ENCODE measurements at regions not wholly inside any gene's neighbourhood (a gene's known extent, or its start where the extent isn't known, plus 50 kb on each side); places are given as distances from the start of the nearest gene placed in this dataset.

DNA sequence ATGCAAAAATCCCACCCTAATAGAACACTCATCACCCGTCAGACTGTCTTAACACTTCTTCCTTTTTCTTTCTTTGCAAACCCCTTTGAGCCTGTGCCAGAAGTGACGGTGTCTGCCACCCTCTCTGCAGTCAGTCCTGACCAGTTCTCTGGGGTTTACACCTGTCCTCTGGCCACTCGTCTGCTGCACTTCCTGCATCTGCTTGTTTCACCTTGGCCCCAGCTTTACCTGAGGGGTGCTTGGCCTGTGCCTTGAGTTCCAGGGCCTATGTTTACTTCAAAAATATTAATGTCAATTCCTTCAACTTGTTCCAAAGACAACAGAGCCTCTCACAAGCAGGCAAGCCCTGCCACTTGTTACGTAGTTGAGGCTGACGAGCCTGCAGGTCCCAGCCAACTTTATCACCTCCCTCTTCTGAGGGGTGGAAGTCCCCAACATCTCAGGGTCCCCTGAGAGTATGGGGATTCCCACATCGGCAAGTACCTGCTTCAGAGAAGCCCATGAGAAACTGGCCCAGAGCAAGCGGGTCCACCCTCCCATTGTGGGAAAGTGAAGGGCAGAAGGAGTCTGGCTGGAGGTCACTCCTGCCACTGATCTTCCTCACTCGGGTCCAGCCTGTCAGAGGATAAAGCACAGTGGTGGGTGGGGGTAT lies 205.4 kb downstream of the DAD1 start:
- FAIRE-seq (peak; percentile 61), DNase-seq (ENCODE audit: insufficient read length, low spot score) (no peak)
- TF ChIP-seq POLR2A (IDR thresholded peaks at IDR 0.05; ENCODE audit: low read depth, low read length) (peak; percentile 46), POU2F2 (IDR thresholded peaks at IDR 0.05; ENCODE audit: low read depth, low read length) (no peak), TAF1 (IDR thresholded peaks at IDR 0.05; ENCODE audit: low read depth, low read length) (no peak), SPI1 (IDR thresholded peaks at IDR 0.05; ENCODE audit: low read depth, low read length) (0 out of 2 replicates have a peak, but pooled peaks have one; percentile 13), POLR2AphosphoS5 (IDR thresholded peaks at IDR 0.05; ENCODE audit: low read depth, low read length) (peak; percentile 64), PAX5 (IDR thresholded peaks at IDR 0.05; ENCODE audit: insufficient read depth, low read length, severe bottlenecking) (no peak)

- no peak for TF ChIP-seq PAX5 (IDR thresholded peaks at IDR 0.05; ENCODE audit: insufficient read depth, low read length, severe bottlenecking)
- no peak for DNase-seq (ENCODE audit: insufficient read length, low spot score)
- no peak for FAIRE-seq
Measured at GRCh38 chr14:22382955-22383354, 206.1 kb downstream of the DAD1 start.

DNA sequence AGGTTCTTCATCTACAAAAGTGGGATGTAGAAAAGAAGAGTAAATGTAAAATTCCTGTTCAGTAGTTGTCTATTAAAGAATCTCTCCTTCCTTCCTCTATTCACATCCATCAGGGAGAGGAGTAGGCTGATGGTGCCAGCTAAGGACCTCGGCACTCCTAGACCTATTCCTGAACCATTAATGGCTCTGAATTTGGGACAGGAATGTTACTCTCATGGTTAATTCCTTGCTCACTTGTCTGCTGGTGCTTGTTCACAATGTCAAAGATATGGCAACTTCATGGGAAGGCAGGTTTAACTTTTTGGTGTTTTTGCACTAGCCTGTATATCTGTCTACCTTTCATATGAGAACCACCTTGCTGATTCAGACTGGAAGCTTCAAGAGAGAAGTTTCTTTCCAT lies 206.6 kb downstream of the DAD1 start:
- no peak for DNase-seq (ENCODE audit: insufficient read length, low spot score)
- FAIRE-seq, result peak; percentile 90
- TF ChIP-seq POLR2A (IDR thresholded peaks at IDR 0.05; ENCODE audit: low read depth, low read length) (no peak), TAF1 (IDR thresholded peaks at IDR 0.05; ENCODE audit: low read depth, low read length) (no peak), PAX5 (IDR thresholded peaks at IDR 0.05; ENCODE audit: insufficient read depth, low read length, severe bottlenecking) (no peak), POU2F2 (IDR thresholded peaks at IDR 0.05; ENCODE audit: low read depth, low read length) (no peak), SPI1 (IDR thresholded peaks at IDR 0.05; ENCODE audit: low read depth, low read length) (no peak), POLR2AphosphoS5 (IDR thresholded peaks at IDR 0.05; ENCODE audit: low read depth, low read length) (no peak)

DNA sequence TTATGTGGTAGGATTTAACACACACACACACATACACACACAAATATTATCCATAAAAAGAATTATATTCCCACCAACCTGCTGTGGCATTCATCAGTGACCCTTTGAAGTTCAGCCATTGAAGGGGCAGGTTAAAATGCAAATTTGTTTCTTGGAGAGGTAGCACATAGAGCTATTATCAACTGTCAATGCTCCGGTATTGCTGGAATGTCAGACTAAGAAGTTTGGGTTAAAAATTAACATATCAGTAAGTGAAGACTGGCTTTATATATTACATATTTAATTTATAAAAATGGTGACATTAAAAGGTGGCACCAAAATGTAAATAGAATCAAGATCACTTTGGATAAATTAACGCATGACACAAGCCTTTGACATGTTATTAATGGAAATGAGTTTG lies 207.3 kb downstream of the DAD1 start:
- TF ChIP-seq POLR2A (IDR thresholded peaks at IDR 0.05; ENCODE audit: low read depth, low read length) (no peak), PAX5 (IDR thresholded peaks at IDR 0.05; ENCODE audit: insufficient read depth, low read length, severe bottlenecking) (no peak), POLR2AphosphoS5 (IDR thresholded peaks at IDR 0.05; ENCODE audit: low read depth, low read length) (no peak), SPI1 (IDR thresholded peaks at IDR 0.05; ENCODE audit: low read depth, low read length) (no peak), POU2F2 (IDR thresholded peaks at IDR 0.05; ENCODE audit: low read depth, low read length) (no peak), TAF1 (IDR thresholded peaks at IDR 0.05; ENCODE audit: low read depth, low read length) (no peak)
- peak; percentile 23 for FAIRE-seq
- no peak for DNase-seq (ENCODE audit: insufficient read length, low spot score)

- DNase-seq (ENCODE audit: insufficient read length, low spot score) (no peak), FAIRE-seq (peak; percentile 33)
- TF ChIP-seq TAF1 (IDR thresholded peaks at IDR 0.05; ENCODE audit: low read depth, low read length) (no peak), POU2F2 (IDR thresholded peaks at IDR 0.05; ENCODE audit: low read depth, low read length) (no peak), POLR2AphosphoS5 (IDR thresholded peaks at IDR 0.05; ENCODE audit: low read depth, low read length) (no peak), SPI1 (IDR thresholded peaks at IDR 0.05; ENCODE audit: low read depth, low read length) (no peak), POLR2A (IDR thresholded peaks at IDR 0.05; ENCODE audit: low read depth, low read length) (no peak), PAX5 (IDR thresholded peaks at IDR 0.05; ENCODE audit: insufficient read depth, low read length, severe bottlenecking) (no peak)
Measured at GRCh38 chr14:22381408-22381760, 207.6 kb downstream of the DAD1 start.

- TF ChIP-seq TAF1 (IDR thresholded peaks at IDR 0.05; ENCODE audit: low read depth, low read length), result no peak
- TF ChIP-seq POLR2AphosphoS5 (IDR thresholded peaks at IDR 0.05; ENCODE audit: low read depth, low read length), result no peak
- TF ChIP-seq PAX5 (IDR thresholded peaks at IDR 0.05; ENCODE audit: insufficient read depth, low read length, severe bottlenecking), result no peak
- no peak for TF ChIP-seq POU2F2 (IDR thresholded peaks at IDR 0.05; ENCODE audit: low read depth, low read length)
- TF ChIP-seq SPI1 (IDR thresholded peaks at IDR 0.05; ENCODE audit: low read depth, low read length), result no peak
- no peak for TF ChIP-seq POLR2A (IDR thresholded peaks at IDR 0.05; ENCODE audit: low read depth, low read length)
- no peak for FAIRE-seq
- no peak for DNase-seq (ENCODE audit: insufficient read length, low spot score)
Measured at GRCh38 chr14:22380571-22381407, 208.2 kb downstream of the DAD1 start.

GRCh38 chr14:22379727-22380126 lies 209.3 kb downstream of the DAD1 start:
- FAIRE-seq (no peak), DNase-seq (ENCODE audit: insufficient read length, low spot score) (no peak)
- TF ChIP-seq SPI1 (IDR thresholded peaks at IDR 0.05; ENCODE audit: low read depth, low read length) (no peak), POLR2A (IDR thresholded peaks at IDR 0.05; ENCODE audit: low read depth, low read length) (no peak), TAF1 (IDR thresholded peaks at IDR 0.05; ENCODE audit: low read depth, low read length) (no peak), POLR2AphosphoS5 (IDR thresholded peaks at IDR 0.05; ENCODE audit: low read depth, low read length) (no peak), POU2F2 (IDR thresholded peaks at IDR 0.05; ENCODE audit: low read depth, low read length) (no peak), PAX5 (IDR thresholded peaks at IDR 0.05; ENCODE audit: insufficient read depth, low read length, severe bottlenecking) (no peak)

- no peak for TF ChIP-seq TAF1 (IDR thresholded peaks at IDR 0.05; ENCODE audit: low read depth, low read length)
- no peak for TF ChIP-seq PAX5 (IDR thresholded peaks at IDR 0.05; ENCODE audit: insufficient read depth, low read length, severe bottlenecking)
- no peak for TF ChIP-seq POU2F2 (IDR thresholded peaks at IDR 0.05; ENCODE audit: low read depth, low read length)
- TF ChIP-seq POLR2A (IDR thresholded peaks at IDR 0.05; ENCODE audit: low read depth, low read length), result no peak
- TF ChIP-seq POLR2AphosphoS5 (IDR thresholded peaks at IDR 0.05; ENCODE audit: low read depth, low read length), result no peak
- TF ChIP-seq SPI1 (IDR thresholded peaks at IDR 0.05; ENCODE audit: low read depth, low read length), result no peak
- no peak for FAIRE-seq
- no peak for DNase-seq (ENCODE audit: insufficient read length, low spot score)
Measured at GRCh38 chr14:22378181-22378580, 210.8 kb downstream of the DAD1 start.

- TF ChIP-seq TAF1 (IDR thresholded peaks at IDR 0.05; ENCODE audit: low read depth, low read length), result no peak
- no peak for TF ChIP-seq POU2F2 (IDR thresholded peaks at IDR 0.05; ENCODE audit: low read depth, low read length)
- TF ChIP-seq SPI1 (IDR thresholded peaks at IDR 0.05; ENCODE audit: low read depth, low read length), result no peak
- no peak for TF ChIP-seq PAX5 (IDR thresholded peaks at IDR 0.05; ENCODE audit: insufficient read depth, low read length, severe bottlenecking)
- no peak for TF ChIP-seq POLR2AphosphoS5 (IDR thresholded peaks at IDR 0.05; ENCODE audit: low read depth, low read length)
- TF ChIP-seq POLR2A (IDR thresholded peaks at IDR 0.05; ENCODE audit: low read depth, low read length), result no peak
- DNase-seq (ENCODE audit: insufficient read length, low spot score), result no peak
- peak; percentile 80 for FAIRE-seq
Measured at GRCh38 chr14:22375321-22375930, 213.6 kb downstream of the DAD1 start.
